HCT116 (cell line): ENCODE measurements at regions not wholly inside any gene's neighbourhood (a gene's known extent, or its start where the extent isn't known, plus 50 kb on each side); places are given as distances from the start of the nearest gene placed in this dataset.

ENCODE experiments used
- ATAC-seq: fragments of 200-7000 bp; cut with Tn5 transposase; 2 replicates; pipeline ENCODE4 v1.9.1; 2020; ENCODE audit warnings: mild to moderate bottlenecking, moderate library complexity
- BruUV-seq: library from RNA; stranded (reverse); fragments of 400-500 nt; replicated peaks from 2 replicates; lab custom pipeline; 2021; lab: Mats Ljungman, UMichigan
- CTCF ChIA-PET: fragments of 300-600 bp; sonication (Branson Sonifier 250); formaldehyde crosslinking; loops from one replicate; lab custom pipeline; 2021; ENCODE audit warnings: antibody characterized with exemption; lab: Charles Lee
- POLR2A ChIA-PET: fragments of 300-600, 350-600 bp; sonication (Branson Sonifier 250); formaldehyde crosslinking; loops from one replicate; lab custom pipeline; 2021; ENCODE audit warnings: antibody characterized with exemption; lab: Charles Lee
- RAD21 ChIA-PET, 2 experiments: fragments of 300-600 bp; sonication (Branson Sonifier 250); formaldehyde crosslinking; loops; one replicate each; lab custom pipeline; 2023; ENCODE audit warnings: low total read pairs in 2 of 2; ENCODE audit not compliant: uncharacterized antibody in 2 of 2, unreplicated experiment in 2 of 2, low non-redundant PET in 1 of 2; lab: Charles Lee
- DNase-seq: peaks from one replicate; pipeline ENCODE4 v3.0.0-alpha.2; 2010; ENCODE audit warnings: low read depth, low spot score
- H2AFZ ChIP-seq: fragments of 200-600 bp; shearing (Covaris generic), sonication (generic); 2 replicates; pipeline ENCODE4 v1.6.1; 2017; ENCODE audit warnings: low read depth, mixed run types, mixed read lengths, antibody characterized with exemption, low read length; ENCODE audit not compliant: poor library complexity, severe bottlenecking
- H3K27ac ChIP-seq: 2 replicates; pipeline ENCODE4 v1.5.1; 2012; ENCODE audit warnings: low read depth, low read length
- H3K27me3 ChIP-seq: fragments of 200-600 bp; sonication (generic); 2 replicates; pipeline ENCODE4 v1.6.1; 2016; ENCODE audit warnings: mixed run types, low read length, mixed read lengths; ENCODE audit not compliant: insufficient read depth
- H3K36me3 ChIP-seq, 2 experiments: fragments of 200-500 bp in 1 of 2; fragments of 200-600 bp in 1 of 2; sonication (Bioruptor generic) in 1 of 2; sonication (generic) in 1 of 2; 2 replicates each; pipeline versions ENCODE4 v1.5.1 to v1.6.1; 2014 to 2016; ENCODE audit warnings: low read length in 2 of 2, inconsistent platforms in 1 of 2, mixed read lengths in 1 of 2, mixed run types in 1 of 2; ENCODE audit not compliant: insufficient read depth in 2 of 2, control insufficient read depth in 1 of 2
- H3K4me1 ChIP-seq, 2 experiments: fragments of 200-600 bp in 1 of 2; sonication (generic) in 1 of 2; 2 replicates each; pipeline versions ENCODE4 v1.5.1 to v1.6.1; 2012 to 2017; ENCODE audit warnings: low read length in 2 of 2, inconsistent platforms in 1 of 2, mild to moderate bottlenecking in 1 of 2, mixed read lengths in 1 of 2, mixed run types in 1 of 2, moderate library complexity in 1 of 2; ENCODE audit not compliant: insufficient read depth in 2 of 2, control insufficient read depth in 1 of 2
- H3K4me2 ChIP-seq: fragments of 200-600 bp; sonication (generic); 2 replicates; pipeline ENCODE4 v1.6.1; 2017; ENCODE audit warnings: mixed run types, low read length, mixed read lengths
- H3K4me3 ChIP-seq, 2 experiments: fragments of 200-600 bp in 1 of 2; sonication (generic) in 1 of 2; replicated peaks in 1 of 2; 2 replicates each; pipeline ENCODE4 v1.5.1; 2011 to 2016; ENCODE audit warnings: low read length in 2 of 2, control low read depth in 1 of 2, low read depth in 1 of 2, mild to moderate bottlenecking in 1 of 2, mixed read lengths in 1 of 2, mixed run types in 1 of 2
- H3K79me2 ChIP-seq: fragments of 200-600 bp; sonication (generic); 2 replicates; pipeline ENCODE4 v1.6.1; 2017; ENCODE audit warnings: mild to moderate bottlenecking, mixed run types, low read length, moderate library complexity, mixed read lengths; ENCODE audit not compliant: insufficient read depth
- H3K9ac ChIP-seq: fragments of 200-600 bp; sonication (generic); 2 replicates; pipeline ENCODE4 v1.6.1; 2016; ENCODE audit warnings: low read length, mixed read lengths
- H3K9me2 ChIP-seq: fragments of 200-600 bp; sonication (generic), shearing (Covaris generic); 2 replicates; pipeline ENCODE4 v1.6.1; 2017; ENCODE audit warnings: mixed run types, mild to moderate bottlenecking, moderate library complexity; ENCODE audit not compliant: insufficient read depth
- H3K9me3 ChIP-seq, 2 experiments: fragments of 200-500 bp in 1 of 2; fragments of 200-600 bp in 1 of 2; sonication (Bioruptor generic) in 1 of 2; sonication (generic) in 1 of 2; 2 replicates each; pipeline ENCODE4 v1.6.1; 2014 to 2017; ENCODE audit warnings: low read length in 2 of 2, mixed read lengths in 2 of 2, inconsistent platforms in 1 of 2, low read depth in 1 of 2, mild to moderate bottlenecking in 1 of 2, mixed run types in 1 of 2, moderate library complexity in 1 of 2; ENCODE audit not compliant: control insufficient read depth in 1 of 2, insufficient read depth in 1 of 2
- H4K20me1 ChIP-seq: fragments of 200-600 bp; sonication (generic), shearing (Covaris generic); 2 replicates; pipeline ENCODE4 v1.6.1; 2017; ENCODE audit warnings: mixed run types, mild to moderate bottlenecking, moderate library complexity; ENCODE audit not compliant: insufficient read depth
- CBX3 ChIP-seq: IDR thresholded peaks from 2 replicates; pipeline ENCODE4 v1.6.1; 2012; ENCODE audit warnings: low read depth
- CEBPB ChIP-seq: IDR thresholded peaks from 2 replicates; pipeline ENCODE4 v1.6.1; 2012; ENCODE audit warnings: low read depth
- EGR1 ChIP-seq: IDR thresholded peaks from 2 replicates; pipeline ENCODE4 v1.6.1; 2012; ENCODE audit warnings: low read depth
- ELF1 ChIP-seq: IDR thresholded peaks from 2 replicates; pipeline ENCODE4 v1.6.1; 2012; ENCODE audit warnings: low read depth, borderline replicate concordance
- EZH2 ChIP-seq: fragments of 200-600 bp; sonication (generic); IDR thresholded peaks from 2 replicates; pipeline ENCODE4 v1.6.1; 2017; ENCODE audit warnings: antibody characterized with exemption, mixed run types
- EZH2phosphoT487 ChIP-seq: fragments of 200-600 bp; IDR thresholded peaks from 2 replicates; pipeline ENCODE4 v1.6.1; 2018; ENCODE audit warnings: antibody characterized with exemption, borderline replicate concordance
- FOSL1 ChIP-seq: IDR thresholded peaks from 2 replicates; pipeline ENCODE4 v1.6.1; 2012; ENCODE audit warnings: low read depth
- JUND ChIP-seq: IDR thresholded peaks from 2 replicates; pipeline ENCODE4 v1.6.1; 2012
- POLR2A ChIP-seq: IDR thresholded peaks from 2 replicates; pipeline ENCODE4 v1.7.0; 2011; ENCODE audit warnings: borderline replicate concordance; ENCODE audit not compliant: insufficient read depth, insufficient read length; ENCODE audit errors: extremely low read depth
- POLR2AphosphoS5 ChIP-seq: IDR thresholded peaks from 2 replicates; pipeline ENCODE4 v1.6.1; 2011; ENCODE audit warnings: mild to moderate bottlenecking, low read depth, low read length, moderate library complexity
- RAD21 ChIP-seq: IDR thresholded peaks from 2 replicates; pipeline ENCODE4 v1.6.1; 2012; ENCODE audit warnings: low read depth, mild to moderate bottlenecking
- SIN3A ChIP-seq: IDR thresholded peaks from 2 replicates; pipeline ENCODE4 v1.6.1; 2012; ENCODE audit warnings: low read depth
- SP1 ChIP-seq: IDR thresholded peaks from 2 replicates; pipeline ENCODE4 v1.6.1; 2012; ENCODE audit warnings: low read depth
- SRF ChIP-seq: IDR thresholded peaks from 2 replicates; pipeline ENCODE4 v1.6.1; 2012; ENCODE audit warnings: low read depth
- TCF7L2 ChIP-seq: IDR thresholded peaks from 2 replicates; pipeline ENCODE4 v1.7.0; 2011; ENCODE audit warnings: borderline replicate concordance, inconsistent platforms; ENCODE audit not compliant: insufficient read depth, insufficient read length; ENCODE audit errors: extremely low read depth
- YY1 ChIP-seq: IDR thresholded peaks from 2 replicates; pipeline ENCODE4 v1.6.1; 2011; ENCODE audit warnings: low read length, low read depth, moderate library complexity, mild to moderate bottlenecking; ENCODE audit not compliant: insufficient replicate concordance; ENCODE audit errors: extremely low read depth
- ZFX ChIP-seq: fragments of 450-650 bp; IDR thresholded peaks from 2 replicates; pipeline ENCODE4 v1.6.1; 2017
- ZNF274 ChIP-seq: fragments of 200-500 bp; sonication (Bioruptor generic); IDR thresholded peaks from 2 replicates; pipeline ENCODE4 v1.6.1; 2014; ENCODE audit warnings: mild to moderate bottlenecking, low read depth, low read length, inconsistent platforms
- intact Hi-C: fragments of 100-400 bp; cut with micrococcal nuclease; formaldehyde crosslinking; loops from 2 replicates; pipeline ENCODE4 v1.10.0; 2022
- TF ChIP-seq, protein P1 (sequence below), 3 experiments: fragments of 200-600 bp in 1 of 3; sonication (generic) in 1 of 3; IDR thresholded peaks in 2 of 3; conservative IDR thresholded peaks in 1 of 3; 2 replicates each; pipeline ENCODE4 v1.5.1; 2012 to 2017; ENCODE audit warnings: low read depth in 2 of 3, low read length in 2 of 3, antibody characterized with exemption in 1 of 3, borderline replicate concordance in 1 of 3, control low read depth in 1 of 3, mild to moderate bottlenecking in 1 of 3, mixed read lengths in 1 of 3, mixed run types in 1 of 3, moderate library complexity in 1 of 3; ENCODE audit not compliant: insufficient read depth in 1 of 3
- TF ChIP-seq, protein P2 (sequence below): IDR thresholded peaks from 2 replicates; pipeline ENCODE4 v1.6.1; 2011; ENCODE audit warnings: mild to moderate bottlenecking, low read length, moderate library complexity; ENCODE audit not compliant: insufficient replicate concordance; ENCODE audit errors: extremely low read depth

DNA sequence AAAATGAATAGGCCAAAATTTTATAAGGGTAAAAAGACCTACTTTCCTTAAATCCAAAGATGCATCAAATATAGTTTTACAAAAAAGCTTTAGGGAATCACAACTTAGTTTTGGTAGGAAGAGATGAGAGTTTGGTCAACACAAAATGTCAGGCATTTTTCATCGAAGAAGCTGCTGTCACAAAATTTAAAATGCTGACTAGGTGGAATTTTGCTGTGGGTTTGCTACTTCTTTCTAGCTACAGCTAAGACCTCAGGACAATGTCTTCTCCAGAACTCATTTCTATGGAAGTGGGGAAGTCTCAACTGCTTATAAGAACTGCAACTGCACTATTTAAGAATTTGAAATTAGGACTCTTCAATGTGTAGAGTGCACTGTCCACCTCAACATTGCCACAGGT, 351.1 kb downstream of the HAO1 start:
- intact Hi-C loops: no loop called here
- TF ChIP-seq CBX3 (no peak), EZH2phosphoT487 (no peak), POLR2A (no peak), JUND (no peak), ELF1 (no peak), SIN3A (no peak), RAD21 (no peak), YY1 (no peak)

DNA sequence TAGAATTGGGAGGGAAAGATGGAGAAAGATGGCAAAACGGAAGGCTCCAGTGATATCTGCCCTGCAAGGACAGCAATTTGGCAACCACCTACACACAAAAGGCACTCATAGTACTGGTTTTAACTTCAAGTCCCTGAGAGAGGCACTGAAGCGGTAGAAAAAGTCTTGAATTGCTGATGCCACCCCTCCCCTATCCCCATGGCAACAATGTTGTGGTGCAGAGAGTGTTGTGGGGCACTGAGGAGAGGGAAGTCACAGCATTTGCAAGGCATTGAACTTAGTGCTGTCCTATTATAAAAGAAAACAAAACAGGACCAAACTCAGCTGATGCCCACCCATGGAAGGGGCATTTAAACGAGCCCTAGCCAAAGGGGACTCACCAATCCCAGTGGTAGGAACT, 343.7 kb downstream of the HAO1 start:
- intact Hi-C loops: no loop called here
- H3K9ac ChIP-seq: no peak overlapping the region
- H3K9me3 ChIP-seq: peaks cover 0 to 9% of the 10 kb centered on the region in 2 experiments; a peak in 1 of 4 replicates
- ChIA-PET POLR2A (no interaction called here), CTCF (no interaction called here), RAD21 (no interaction called here)
- ATAC-seq (no peak), DNase-seq (no peak)
- no peaks in the 10 kb centered on the region for H3K9me2 ChIP-seq
- no peaks in the 10 kb centered on the region for H3K36me3 ChIP-seq
- BruUV-seq: no TSS peak
- no peaks in the 10 kb centered on the region for H3K27me3 ChIP-seq
- H3K4me3 ChIP-seq: no peak overlapping the region
- H3K79me2 ChIP-seq: no peaks in the 10 kb centered on the region
- H4K20me1 ChIP-seq: no peaks in the 10 kb centered on the region
- no peak overlapping the region for H3K27ac ChIP-seq
- no peak overlapping the region for H2AFZ ChIP-seq
- H3K4me2 ChIP-seq: no peak overlapping the region
- H3K4me1 ChIP-seq: no peaks in the 10 kb centered on the region
- TF ChIP-seq EGR1 (no peak), SRF (no peak), EZH2 (no peak), ELF1 (no peak), POLR2AphosphoS5 (no peak), CEBPB (no peak), ZFX (no peak), TCF7L2 (no peak), ZNF274 (no peak), SP1 (no peak), RAD21 (no peak), EZH2phosphoT487 (no peak), FOSL1 (no peak), JUND (no peak), SIN3A (no peak)
- TF ChIP-seq, protein P1, sequence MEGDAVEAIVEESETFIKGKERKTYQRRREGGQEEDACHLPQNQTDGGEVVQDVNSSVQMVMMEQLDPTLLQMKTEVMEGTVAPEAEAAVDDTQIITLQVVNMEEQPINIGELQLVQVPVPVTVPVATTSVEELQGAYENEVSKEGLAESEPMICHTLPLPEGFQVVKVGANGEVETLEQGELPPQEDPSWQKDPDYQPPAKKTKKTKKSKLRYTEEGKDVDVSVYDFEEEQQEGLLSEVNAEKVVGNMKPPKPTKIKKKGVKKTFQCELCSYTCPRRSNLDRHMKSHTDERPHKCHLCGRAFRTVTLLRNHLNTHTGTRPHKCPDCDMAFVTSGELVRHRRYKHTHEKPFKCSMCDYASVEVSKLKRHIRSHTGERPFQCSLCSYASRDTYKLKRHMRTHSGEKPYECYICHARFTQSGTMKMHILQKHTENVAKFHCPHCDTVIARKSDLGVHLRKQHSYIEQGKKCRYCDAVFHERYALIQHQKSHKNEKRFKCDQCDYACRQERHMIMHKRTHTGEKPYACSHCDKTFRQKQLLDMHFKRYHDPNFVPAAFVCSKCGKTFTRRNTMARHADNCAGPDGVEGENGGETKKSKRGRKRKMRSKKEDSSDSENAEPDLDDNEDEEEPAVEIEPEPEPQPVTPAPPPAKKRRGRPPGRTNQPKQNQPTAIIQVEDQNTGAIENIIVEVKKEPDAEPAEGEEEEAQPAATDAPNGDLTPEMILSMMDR (IDR thresholded peaks at IDR 0.05 in 2 of 3, conservative IDR thresholded peaks at IDR 0.05 in 1 of 3; ENCODE audit: borderline replicate concordance in 1 of 3, insufficient read depth in 1 of 3, low read depth in 2 of 3, low read length in 2 of 3): no peak
- TF ChIP-seq, protein P2, sequence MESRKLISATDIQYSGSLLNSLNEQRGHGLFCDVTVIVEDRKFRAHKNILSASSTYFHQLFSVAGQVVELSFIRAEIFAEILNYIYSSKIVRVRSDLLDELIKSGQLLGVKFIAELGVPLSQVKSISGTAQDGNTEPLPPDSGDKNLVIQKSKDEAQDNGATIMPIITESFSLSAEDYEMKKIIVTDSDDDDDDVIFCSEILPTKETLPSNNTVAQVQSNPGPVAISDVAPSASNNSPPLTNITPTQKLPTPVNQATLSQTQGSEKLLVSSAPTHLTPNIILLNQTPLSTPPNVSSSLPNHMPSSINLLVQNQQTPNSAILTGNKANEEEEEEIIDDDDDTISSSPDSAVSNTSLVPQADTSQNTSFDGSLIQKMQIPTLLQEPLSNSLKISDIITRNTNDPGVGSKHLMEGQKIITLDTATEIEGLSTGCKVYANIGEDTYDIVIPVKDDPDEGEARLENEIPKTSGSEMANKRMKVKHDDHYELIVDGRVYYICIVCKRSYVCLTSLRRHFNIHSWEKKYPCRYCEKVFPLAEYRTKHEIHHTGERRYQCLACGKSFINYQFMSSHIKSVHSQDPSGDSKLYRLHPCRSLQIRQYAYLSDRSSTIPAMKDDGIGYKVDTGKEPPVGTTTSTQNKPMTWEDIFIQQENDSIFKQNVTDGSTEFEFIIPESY: no peak

More for the DNA sequence above, 351.1 kb downstream of the HAO1 start:
- no TSS peak for BruUV-seq
- no peak overlapping the region for H3K4me2 ChIP-seq
- peaks cover 0 to 8% of the 10 kb centered on the region in 2 experiments; a peak in 2 of 4 replicates for H3K9me3 ChIP-seq
- no peaks in the 10 kb centered on the region for H3K9me2 ChIP-seq
- no peak overlapping the region for H3K27ac ChIP-seq
- no peaks in the 10 kb centered on the region for H3K79me2 ChIP-seq
- ChIA-PET POLR2A (no interaction called here), RAD21 (no interaction called here), CTCF (no interaction called here)
- ATAC-seq (no peak), DNase-seq (no peak)
- H3K4me1 ChIP-seq: no peaks in the 10 kb centered on the region
- no peaks in the 10 kb centered on the region for H3K27me3 ChIP-seq
- H3K4me3 ChIP-seq: no peak overlapping the region
- no peaks in the 10 kb centered on the region for H4K20me1 ChIP-seq
- no peaks in the 10 kb centered on the region for H3K36me3 ChIP-seq
- no peak overlapping the region for H3K9ac ChIP-seq
- no peak overlapping the region for H2AFZ ChIP-seq
